GM18498 (cell line): ENCODE measurements at regions not wholly inside any gene's neighbourhood (a gene's known extent, or its start where the extent isn't known, plus 50 kb on each side); places are given as distances from the start of the nearest gene placed in this dataset.

Experiments used
- ATAC-seq: cut with Tn5 transposase; IDR thresholded peaks from one replicate; pipeline ENCODE4 v1.9.1; 2021; ENCODE audit warnings: mild to moderate bottlenecking, moderate library complexity; ENCODE audit not compliant: unreplicated experiment

DNA sequence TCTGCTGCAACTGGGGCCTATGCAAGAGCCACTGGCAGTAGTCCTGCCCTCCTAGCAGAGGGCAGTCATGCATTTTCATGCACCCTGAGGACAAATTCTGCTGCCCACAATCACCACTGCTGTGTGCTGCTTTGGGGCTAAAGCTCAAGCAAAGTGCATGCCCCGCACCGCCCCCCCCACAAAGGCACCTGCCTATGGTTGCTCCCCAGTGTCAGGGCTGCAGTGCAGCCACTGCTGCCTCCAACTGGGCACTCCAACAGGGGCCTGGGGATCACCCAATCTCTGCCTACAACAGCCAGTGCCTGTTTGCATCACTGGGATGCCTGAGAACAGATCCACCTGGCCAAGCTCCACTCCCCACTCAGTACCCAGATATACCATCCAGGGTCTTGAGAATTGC is 417.0 kb downstream of the HTR7 start:
- ATAC-seq: no peak

DNA sequence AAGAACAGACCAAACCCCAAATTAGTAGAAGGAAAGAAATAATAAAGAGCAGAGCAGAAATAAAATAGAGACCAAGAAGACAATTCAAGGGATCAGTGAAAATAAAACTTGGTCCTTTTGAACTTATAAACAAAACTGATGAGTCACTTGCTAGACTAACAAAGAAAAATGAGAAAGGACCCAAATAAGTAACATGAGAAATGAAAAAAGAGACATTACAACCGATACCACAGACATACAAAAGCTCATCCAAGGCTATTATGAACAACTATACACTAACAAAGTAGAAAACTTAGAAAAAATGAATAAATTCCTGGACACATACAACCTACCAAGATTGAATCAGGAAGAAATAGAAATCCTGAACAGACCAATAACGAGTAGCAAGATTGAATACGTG is 414.5 kb downstream of the HTR7 start:
- no peak for ATAC-seq

DNA sequence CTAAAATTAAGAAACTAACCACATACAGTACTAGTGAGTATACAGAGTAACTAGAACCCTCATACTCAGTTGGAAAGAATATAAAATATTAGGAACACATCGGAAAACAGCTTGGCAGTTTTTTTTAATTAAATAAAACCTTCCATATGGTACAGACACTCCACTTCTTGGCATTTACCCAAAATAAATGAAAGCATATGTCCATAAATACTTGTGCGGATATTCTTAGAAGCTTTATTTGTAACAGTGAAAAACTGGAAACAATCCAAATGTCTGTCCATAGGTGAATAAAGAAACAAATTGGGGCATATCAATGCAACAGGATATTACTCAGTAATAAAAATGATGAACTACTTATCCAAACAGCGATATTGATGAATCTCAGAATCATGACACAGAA is 410.0 kb downstream of the HTR7 start:
- no peak for ATAC-seq

DNA sequence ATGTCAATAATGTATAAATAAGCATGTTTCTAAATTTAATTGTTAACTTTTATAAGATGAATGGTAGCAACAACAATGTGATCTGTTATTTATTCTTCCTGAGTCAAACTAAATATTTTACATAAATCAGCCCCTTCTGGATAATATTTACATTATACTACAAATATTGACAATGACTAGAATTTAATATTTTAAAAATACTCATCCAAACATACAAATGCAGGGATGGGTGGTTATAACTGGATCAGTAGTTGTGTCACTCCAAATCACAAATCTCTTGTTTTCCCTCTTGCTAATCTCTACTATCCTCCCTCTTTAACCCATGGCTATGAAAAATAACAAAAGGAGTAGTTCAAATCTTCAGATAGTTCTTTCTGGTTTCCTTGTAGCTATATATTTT is 407.0 kb downstream of the HTR7 start:
- ATAC-seq: no peak

DNA sequence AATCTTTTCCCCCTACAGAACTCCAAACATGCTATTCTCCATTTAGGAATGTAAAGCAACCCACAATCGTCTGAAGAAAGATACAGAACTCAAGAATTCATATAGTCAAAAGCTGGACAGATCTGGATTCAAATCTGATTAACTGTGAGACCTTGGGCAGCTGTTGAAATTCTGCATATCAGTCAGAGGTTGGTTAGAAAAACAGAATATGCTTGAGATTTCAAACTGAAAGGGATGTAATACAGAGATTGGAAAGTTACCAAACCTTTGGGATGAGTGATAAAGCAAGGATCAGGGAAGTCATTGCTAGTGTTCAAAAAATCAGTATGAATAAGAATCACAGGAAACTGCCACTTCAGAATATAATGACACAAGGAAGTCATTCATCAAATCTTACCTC is 406.6 kb downstream of the HTR7 start:
- ATAC-seq: no peak

DNA sequence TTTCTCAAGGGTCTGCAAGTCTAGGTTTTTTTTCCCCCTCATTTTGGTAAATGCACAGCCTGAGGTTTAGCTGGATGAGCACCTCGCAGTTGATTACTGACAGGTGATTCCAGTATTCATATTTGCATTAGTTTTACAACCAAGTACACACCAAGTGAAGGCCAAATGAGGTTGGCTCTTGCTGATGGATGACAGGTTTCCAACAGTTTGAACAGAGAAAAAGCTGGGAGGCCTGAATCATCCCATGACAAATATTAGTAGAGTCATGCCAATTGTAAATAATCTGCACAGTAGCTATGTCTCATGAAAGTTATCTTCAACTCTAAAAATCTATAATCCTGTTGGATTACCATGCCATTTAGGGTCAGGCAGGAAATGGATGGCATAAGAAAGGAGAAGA is 399.8 kb downstream of the HTR7 start:
- ATAC-seq: no peak

DNA sequence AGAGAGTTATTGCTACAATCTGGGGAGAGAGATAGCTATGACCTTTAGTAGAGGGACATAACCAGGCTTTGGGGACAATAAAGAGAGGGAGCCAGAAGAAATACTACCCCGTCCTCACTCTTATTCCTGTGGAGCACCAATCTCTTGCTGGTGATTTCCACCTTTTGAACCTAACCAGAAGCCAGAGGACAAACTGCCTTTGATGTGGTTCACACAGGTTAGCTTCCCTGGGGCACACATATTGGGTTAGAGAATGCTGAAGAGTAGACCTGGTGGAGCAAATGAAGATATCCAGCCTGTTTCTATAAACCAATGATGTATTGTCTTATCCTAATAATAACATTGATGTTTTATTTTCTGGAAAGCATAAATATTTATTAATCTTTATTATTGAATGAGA is 399.3 kb downstream of the HTR7 start:
- no peak for ATAC-seq

DNA sequence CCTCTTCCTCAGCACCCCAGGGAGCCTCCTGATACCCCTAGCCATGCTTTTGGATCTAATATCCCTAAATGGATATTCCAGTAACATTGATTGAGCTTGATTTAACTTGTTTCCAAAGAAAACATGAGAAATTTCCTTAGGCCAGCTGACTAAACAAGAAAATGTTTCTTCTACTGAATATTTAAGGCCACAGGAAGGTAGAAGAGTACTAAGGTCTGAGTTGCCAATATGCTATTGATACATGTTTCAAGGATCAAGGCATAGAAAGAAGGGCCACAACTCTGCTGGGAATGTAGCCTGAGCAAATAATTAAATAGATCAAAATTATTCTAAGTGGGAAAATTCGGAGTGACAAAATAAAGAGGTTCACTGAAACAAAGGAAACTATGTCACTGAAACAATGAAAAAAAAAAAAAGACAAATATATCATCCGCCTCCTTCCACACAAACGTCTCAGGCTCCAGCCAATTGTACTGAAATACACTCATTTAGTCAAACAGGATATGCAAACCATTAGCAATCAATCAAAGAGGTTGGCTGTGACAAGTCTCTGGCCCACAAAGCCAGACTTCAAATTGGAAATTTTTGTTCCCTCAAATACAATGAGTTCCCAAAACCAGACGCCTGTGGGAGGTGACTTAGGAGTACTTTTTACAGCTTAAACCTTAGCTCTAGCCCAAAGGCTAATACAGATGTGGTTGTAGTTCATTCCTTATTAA is 396.2 kb downstream of the HTR7 start:
- no peak for ATAC-seq

DNA sequence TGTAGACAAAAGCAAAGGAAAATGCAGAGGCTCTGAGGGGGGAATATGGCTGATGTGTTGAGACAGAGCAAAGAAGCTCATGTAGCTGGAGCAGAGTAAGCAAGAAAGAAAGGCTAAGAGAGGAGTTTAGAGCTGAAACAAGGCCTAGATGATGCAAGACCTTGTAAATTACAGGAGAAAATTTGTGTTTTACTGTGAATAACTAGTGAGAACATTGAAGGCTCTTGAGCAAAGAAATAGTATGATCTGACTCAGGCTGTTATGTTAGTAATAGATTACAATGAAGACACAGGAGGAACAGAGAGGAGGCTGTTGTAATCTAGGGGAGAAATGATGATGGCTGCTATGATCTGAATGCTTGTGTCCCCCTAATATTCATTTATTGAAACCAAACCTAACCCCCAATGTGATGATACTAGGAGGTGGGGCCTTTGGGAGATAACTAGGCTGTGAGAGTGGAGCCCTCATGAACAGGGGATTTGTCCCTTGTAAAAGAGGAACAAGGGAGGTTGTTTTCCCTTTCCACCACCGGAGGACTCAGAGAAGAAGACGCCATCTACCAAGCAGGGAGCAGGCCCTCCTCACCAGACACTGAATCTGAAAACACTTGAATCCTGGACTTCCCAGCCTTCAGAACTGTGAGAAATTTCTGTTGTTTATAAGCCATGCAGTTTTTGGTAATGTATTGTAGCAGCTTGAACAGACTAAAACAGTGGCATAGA is 394.9 kb downstream of the HTR7 start:
- ATAC-seq: no peak

DNA sequence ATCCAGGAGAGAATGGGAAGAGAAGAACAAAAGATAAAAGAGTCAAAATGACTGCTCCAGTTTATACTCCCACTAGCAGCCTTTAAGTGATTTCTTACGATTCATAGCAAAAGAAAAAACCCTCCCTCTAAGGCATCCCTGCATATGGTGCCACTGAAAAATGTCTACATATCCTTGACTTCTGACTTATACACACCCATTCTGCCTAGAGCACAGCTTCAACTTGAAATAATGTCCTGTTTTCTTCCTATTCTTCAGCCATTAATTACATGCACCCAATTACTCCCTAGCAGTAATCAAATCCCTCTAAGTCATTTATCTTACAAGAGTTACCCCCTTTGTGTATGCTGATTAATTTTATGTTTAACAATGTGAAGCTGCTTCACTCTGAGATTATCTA is 393.5 kb downstream of the HTR7 start:
- ATAC-seq: no peak

DNA sequence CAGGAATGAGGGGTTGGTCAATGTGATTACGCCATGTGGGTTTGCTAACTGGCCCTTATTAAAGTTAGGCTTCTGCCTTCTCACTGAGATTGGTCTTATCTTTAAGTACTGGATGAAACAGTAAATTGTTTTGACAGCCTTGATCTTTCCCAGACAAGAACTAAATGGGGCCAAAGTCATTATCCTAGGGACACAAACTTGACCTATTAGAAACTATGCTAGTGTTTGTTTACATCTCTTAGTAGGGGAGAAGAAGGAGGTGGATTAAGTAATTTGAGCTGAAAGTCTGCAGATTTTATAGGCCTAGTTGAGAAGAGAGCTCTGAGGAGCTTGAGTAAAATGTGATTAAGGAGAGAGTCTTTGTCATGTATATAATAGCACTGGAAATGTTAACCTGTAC is 386.9 kb downstream of the HTR7 start:
- ATAC-seq: no peak

DNA sequence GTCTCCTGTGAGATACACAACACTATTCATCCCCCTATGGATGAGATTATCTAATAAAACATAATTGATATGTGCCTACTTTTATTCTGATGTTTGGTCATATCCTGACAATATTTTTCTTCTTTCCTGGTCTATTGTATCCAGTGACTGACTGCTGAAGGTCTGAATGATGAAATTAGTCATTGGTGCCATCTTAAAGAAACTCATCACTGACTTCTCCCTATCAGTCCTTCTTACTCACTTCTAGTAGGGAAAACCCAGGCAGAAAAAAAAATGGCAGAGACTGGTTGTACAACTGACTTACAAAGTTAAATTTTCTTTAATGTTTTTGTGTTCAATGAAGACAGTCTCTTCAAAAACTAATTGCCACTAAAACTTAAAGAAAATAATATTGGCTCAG is 377.4 kb downstream of the HTR7 start:
- ATAC-seq: no peak

DNA sequence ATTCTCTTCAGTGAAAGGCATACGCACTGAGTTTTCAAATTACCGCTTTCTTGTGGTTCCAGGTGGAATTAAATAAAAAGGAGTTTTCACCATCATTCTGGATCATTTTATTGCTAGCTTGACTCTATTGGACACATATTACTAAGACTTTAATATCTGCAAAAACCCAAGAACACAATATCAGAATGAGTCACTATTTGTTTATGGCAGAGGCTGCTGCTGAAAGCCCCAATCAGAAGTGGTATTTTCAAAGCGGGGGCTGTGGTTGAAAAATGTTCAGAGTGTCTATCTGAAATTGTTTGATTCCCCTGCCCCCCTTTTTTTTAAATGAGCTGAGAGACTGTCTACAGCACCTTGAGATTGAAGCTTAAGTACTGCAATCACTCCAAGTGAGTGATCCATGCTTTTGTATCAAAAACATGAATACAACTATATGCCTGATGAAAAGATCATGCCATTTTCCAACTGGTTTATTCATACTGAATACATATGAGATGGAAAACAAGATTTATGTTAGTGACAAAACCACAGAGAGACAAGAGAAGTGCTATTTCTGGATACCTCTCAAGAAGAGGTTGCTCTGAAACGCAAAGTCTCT is 376.4 kb downstream of the HTR7 start:
- ATAC-seq: no peak

DNA sequence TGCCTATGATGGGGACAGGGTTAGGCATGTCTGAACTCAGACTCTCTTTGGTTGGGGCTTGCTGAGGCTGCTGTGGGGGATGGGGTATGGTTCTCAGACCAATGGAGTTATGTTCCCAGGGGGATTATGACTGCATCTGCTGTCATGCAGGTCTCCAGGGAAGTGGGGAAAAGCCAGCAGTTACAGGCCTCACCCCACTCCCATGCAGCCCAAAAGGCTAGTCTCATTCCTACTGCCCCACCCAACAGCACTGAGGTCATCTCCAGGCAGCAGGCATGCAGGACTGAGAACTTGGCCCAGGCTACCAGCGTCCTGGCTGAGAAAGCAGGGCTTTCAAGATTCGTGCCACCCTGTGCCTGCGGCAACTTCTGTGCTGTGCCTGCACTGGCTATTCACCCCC is 373.3 kb downstream of the HTR7 start:
- no peak for ATAC-seq

DNA sequence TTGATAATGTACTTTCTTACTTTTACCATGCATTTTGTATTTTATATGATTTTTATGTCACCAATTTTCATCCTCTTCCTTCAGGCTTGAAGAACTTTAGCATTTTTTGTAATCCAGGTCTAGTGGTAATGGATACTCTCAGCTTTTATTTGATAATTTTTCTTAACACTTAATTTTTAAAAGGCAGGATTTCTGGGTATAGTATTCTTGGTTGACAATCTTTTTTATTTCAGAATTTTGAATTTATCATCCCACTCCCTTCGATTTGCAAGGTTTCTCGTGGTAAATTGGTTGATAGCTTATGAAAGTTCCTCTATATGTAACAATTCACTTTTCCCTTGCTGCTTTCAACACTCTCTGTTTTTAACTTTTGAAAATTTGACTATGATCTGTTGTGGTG is 363.7 kb downstream of the HTR7 start:
- ATAC-seq: no peak

DNA sequence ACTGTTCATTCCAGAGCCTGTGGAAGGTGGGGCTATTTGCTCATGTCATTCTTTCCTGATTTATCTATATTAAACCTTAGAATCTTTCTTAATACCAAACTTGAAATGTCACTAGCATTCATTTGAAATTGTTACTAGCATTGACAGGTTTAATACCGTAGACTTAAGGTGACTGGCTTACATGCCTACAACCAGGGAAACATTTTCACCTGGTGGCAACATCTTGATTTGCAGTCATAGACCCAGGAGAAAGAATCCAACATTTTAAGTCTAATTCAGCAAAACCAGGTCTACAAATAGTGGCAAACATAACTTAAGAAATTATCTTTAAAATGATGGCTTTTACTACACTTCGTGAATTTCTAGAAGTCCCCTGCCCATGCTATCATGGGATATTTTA is 353.7 kb downstream of the HTR7 start:
- no peak for ATAC-seq

DNA sequence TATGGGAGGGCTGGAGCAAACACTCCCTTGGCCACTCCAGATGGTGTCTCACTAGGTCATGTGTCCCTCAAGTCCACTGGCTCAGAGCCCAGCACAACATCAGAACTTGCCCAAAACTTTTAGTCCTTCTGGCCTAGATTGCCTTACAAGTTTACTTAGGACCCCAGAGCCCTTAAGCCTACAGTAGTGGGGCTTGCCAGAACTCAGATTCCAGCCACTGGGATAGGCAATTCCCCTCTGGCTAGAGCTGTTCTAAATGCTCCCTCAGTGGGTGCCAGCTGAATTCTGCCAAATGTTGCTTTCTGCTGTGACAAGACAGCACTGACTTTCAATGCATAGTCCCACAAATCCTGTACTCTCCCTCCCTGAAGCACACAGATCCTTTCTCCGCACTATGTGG is 331.1 kb downstream of the HTR7 start:
- ATAC-seq: no peak

DNA sequence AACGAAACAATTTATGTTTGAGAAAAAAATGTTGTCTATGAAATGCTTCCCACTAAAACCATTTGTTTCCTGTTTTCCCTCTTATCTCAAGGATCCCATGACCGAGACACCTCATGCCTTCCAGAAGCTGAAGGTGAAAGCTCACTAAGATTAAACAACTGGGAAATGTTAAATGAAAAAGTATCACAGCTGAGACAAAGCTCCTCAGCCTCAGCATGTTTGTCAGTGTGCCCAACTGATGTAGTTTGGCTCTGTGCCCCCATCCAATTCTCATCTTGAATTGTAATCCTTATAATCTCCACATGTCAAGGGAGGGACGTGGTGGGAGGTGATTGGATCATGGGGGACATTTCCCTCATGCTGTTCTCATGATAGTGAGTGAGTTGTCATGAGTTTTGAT is 327.3 kb downstream of the HTR7 start:
- ATAC-seq: no peak

DNA sequence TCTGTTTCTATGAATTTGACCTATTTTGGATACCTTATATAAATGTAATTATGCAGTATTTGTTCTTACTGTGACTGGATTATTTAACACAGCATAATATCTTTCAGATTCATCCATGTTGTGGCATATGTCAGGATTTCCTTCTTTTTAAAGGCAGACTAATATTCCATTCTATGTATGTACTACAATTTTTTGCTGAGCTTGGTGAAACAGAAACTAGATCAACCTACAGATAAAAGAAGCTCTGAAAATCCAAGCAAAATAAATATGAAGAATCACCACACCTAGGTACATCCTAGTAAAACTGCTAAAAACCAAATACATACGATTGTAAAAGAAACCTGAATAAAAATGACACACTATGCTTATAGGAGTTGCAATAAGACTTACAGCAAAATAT is 300.5 kb downstream of the HTR7 start:
- no peak for ATAC-seq

DNA sequence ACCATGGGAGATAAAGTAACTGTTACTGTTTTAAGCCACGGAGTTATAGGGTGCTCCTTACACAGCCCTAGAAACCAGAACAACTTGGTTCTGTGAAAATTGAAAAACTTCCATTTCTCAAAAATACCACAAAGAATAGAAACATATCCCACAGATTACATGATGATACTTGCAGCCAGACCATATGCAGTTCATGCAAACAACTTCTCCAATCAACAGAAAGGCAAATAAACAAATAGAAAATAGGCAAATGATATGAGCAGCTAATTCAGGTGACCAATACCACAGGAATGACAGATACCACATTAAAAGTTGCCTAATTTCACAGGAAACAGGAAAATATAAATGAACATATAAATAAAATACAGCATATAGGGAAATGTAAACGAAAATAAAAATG is 297.5 kb downstream of the HTR7 start:
- no peak for ATAC-seq

DNA sequence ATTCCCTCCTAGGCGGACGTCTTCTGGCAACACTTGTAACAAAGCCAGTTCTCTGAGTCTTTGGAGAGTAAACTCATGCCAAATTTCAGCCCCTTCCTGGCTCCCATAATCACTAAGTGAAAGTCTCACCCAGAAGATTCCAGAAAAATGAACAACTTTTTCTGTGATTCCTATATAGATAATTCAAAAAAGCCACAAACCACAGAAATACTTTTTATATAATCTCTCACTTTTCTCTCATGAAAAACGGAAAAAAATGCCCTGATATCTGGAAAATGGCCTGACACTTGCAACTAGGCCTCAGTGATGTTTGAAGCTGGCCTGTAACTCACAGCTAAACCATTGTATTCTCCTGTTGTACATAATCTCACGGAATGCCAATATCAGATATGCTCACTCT is 296.2 kb downstream of the HTR7 start:
- ATAC-seq: no peak

DNA sequence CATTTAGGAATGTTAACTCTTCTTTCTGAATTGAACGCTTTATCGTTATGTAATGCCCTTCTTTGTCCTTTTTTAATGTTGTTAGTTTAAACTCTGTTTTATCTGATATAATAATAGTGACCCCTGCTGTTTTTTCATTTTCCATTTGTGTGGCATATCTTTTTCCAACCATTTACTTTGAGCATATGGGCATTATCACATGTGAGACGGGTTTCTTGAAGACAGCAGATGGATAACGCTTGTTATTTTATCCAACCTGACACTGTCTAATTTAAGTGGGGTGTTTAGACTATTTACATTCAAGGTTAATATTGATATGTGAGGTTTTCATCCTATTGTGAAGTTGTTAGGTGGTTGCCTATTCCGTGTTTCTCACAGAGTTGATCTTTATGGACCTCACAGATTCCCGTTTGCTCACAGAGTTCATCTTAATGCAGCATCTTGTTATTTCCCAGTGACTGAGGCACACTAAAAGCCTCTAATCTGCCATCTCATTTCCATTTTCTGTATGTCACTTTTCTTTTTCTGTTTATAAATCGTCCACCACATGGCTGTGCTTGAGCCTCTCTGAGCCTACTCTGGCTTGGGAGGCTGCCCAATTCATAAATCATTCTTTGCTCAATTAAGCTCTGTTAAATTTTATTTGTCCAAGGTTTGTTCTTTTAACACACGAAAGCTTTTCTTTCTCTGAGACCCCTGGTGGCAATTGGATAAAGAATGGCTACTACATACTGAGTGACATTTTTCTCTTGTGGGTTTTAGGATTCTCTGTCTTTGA is 286.2 kb downstream of the HTR7 start:
- no peak for ATAC-seq
